ENCODE measurements at regions not wholly inside any gene's neighbourhood (a gene's known extent, or its start where the extent isn't known, plus 50 kb on each side); places are given as distances from the start of the nearest gene placed in this dataset.

GRCh38 chr1:38217316-38217715, 170.7 kb upstream of the POU3F1 start:
- peaks cover 21% of the 10 kb centered on the region; the same call in 1 of the 2 replicates for H3K4me1 ChIP-seq (ENCODE audit: control insufficient read depth, insufficient read depth, low read length)
- no peaks in the 10 kb centered on the region for H3K9me3 ChIP-seq (ENCODE audit: control insufficient read depth, insufficient read depth, low read depth, low read length)
- no peak overlapping the region for H3K4me3 ChIP-seq (ENCODE audit: low read depth, low read length)
- H3K9ac ChIP-seq (ENCODE audit: low read length): no peak overlapping the region
- H3K27me3 ChIP-seq (ENCODE audit: control insufficient read depth, insufficient read depth, low read length): peaks cover 3% of the 10 kb centered on the region; the same call in 1 of the 2 replicates
- no peak overlapping the region for H3K27ac ChIP-seq (ENCODE audit: low read depth, low read length)
- H3K36me3 ChIP-seq (ENCODE audit: control insufficient read depth, insufficient read depth, low read length): no peaks in the 10 kb centered on the region

GRCh38 chr1:38213646-38214434, 167.2 kb upstream of the POU3F1 start:
- H3K27ac ChIP-seq (ENCODE audit: low read depth, low read length): no peak overlapping the region
- peaks cover 3% of the 10 kb centered on the region; the same call in 1 of the 2 replicates for H3K27me3 ChIP-seq (ENCODE audit: control insufficient read depth, insufficient read depth, low read length)
- no peak overlapping the region for H3K9ac ChIP-seq (ENCODE audit: low read length)
- H3K36me3 ChIP-seq (ENCODE audit: control insufficient read depth, insufficient read depth, low read length): no peaks in the 10 kb centered on the region
- H3K4me1 ChIP-seq (ENCODE audit: control insufficient read depth, insufficient read depth, low read length): peaks cover 7% of the 10 kb centered on the region; the same call in 1 of the 2 replicates
- no peaks in the 10 kb centered on the region for H3K9me3 ChIP-seq (ENCODE audit: control insufficient read depth, insufficient read depth, low read depth, low read length)
- no peak overlapping the region for H3K4me3 ChIP-seq (ENCODE audit: low read depth, low read length)

GRCh38 chr1:38210895-38211177, 164.2 kb upstream of the POU3F1 start:
- peaks cover 7% of the 10 kb centered on the region; the same call in 1 of the 2 replicates for H3K4me1 ChIP-seq (ENCODE audit: control insufficient read depth, insufficient read depth, low read length)
- H3K4me3 ChIP-seq (ENCODE audit: low read depth, low read length): no peak overlapping the region
- no peak overlapping the region for H3K27ac ChIP-seq (ENCODE audit: low read depth, low read length)
- no peaks in the 10 kb centered on the region for H3K9me3 ChIP-seq (ENCODE audit: control insufficient read depth, insufficient read depth, low read depth, low read length)
- H3K9ac ChIP-seq (ENCODE audit: low read length): no peak overlapping the region
- H3K27me3 ChIP-seq (ENCODE audit: control insufficient read depth, insufficient read depth, low read length): peaks cover 3% of the 10 kb centered on the region; the same call in 1 of the 2 replicates
- H3K36me3 ChIP-seq (ENCODE audit: control insufficient read depth, insufficient read depth, low read length): no peaks in the 10 kb centered on the region

DNA sequence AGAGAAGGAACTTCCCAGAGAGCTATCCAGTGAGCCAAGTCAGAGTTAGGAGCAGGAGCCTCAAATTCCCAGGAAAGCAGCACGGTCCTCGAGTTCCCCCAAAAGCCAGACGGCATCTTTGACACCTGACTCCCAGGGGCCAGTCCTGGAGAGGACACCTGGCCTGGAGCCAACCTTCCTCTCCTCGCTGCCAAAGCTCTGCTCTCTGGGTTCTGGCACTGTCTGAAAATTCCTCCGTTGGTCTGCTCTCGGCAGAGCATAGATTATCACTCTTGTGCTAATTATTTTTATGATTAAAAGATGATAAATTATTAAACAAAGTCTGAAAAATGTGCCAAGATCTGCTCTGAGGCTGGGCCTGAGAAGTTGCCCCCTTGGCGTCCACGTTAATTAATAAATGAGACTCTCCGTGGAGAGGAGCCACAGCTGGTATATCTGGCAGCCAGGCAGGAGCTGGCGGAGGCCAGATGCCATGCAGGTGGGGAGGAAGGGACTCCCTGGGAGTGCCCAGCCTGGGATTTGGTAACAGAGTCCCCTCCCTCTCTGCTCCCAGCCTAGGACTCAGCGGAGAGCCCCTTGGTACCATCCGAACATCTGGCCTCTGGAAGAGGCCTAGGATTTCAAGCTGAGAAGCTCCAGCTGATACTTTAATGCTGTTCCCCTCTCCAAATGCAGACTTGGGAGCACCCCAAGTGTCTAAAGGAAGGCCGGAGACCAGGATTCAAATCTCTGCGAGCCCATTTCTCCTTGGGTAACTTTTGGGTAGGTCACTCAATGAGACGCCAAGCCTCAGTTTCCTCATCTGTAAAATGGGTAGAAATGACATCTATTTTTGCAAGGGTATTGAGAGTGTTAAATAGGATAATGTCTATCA, 163.7 kb upstream of the POU3F1 start:
- H3K9ac ChIP-seq (ENCODE audit: low read length): no peak overlapping the region
- peaks cover 3% of the 10 kb centered on the region; the same call in 1 of the 2 replicates for H3K27me3 ChIP-seq (ENCODE audit: control insufficient read depth, insufficient read depth, low read length)
- H3K36me3 ChIP-seq (ENCODE audit: control insufficient read depth, insufficient read depth, low read length): no peaks in the 10 kb centered on the region

DNA sequence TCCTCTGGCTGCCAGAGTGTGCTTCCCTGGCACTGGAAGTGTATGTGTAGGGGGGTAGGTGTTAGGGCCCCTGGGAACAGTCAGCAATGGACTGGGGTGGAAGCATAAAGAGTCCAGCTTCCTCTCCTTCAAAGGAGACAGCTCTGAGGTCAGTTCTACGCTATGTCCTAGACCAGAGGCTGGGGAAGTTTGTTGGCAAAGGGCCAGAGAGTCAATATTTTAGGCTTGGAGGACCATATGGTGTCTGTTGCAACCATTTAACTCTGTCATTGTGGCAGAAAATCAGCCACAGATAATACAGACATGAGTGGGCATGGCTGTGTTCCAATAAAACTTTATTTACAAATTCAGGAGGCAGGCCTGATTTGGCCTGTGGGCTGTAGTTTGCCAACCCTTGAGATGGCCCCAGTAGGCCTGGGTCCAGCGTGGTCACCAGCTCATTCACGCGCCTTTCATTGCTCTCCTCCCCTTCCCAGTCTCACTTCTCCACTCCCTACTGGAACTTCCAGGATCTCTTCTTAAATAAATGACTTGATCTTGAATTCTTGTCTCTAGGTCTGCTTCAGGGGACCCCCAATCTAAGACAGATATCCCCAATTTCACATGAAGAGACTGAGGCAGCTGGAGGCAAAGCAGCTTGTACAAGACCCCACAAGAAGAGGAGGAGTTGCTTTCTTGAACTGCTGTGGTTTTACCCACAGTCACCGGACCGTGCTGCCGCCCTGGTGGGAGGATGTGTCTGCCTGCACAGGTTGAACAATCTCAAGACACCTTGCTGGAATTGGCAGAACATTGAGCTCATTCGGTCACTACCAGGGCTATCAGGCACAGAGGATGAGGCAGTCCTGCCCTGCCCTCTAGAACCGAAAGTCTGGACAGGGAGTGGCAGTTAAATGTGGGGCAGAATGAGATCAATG, 162.4 kb upstream of the POU3F1 start:
- no peak overlapping the region for H3K4me3 ChIP-seq (ENCODE audit: low read depth, low read length)
- H3K27me3 ChIP-seq (ENCODE audit: control insufficient read depth, insufficient read depth, low read length): no peaks in the 10 kb centered on the region
- no peak overlapping the region for H3K27ac ChIP-seq (ENCODE audit: low read depth, low read length)
- H3K4me1 ChIP-seq (ENCODE audit: control insufficient read depth, insufficient read depth, low read length): peaks cover 7% of the 10 kb centered on the region; the same call in 1 of the 2 replicates
- H3K36me3 ChIP-seq (ENCODE audit: control insufficient read depth, insufficient read depth, low read length): no peaks in the 10 kb centered on the region
- H3K9me3 ChIP-seq (ENCODE audit: control insufficient read depth, insufficient read depth, low read depth, low read length): no peaks in the 10 kb centered on the region
- H3K9ac ChIP-seq (ENCODE audit: low read length): no peak overlapping the region

More for the DNA sequence above, 163.7 kb upstream of the POU3F1 start:
- H3K4me3 ChIP-seq (ENCODE audit: low read depth, low read length): no peak overlapping the region
- no peak overlapping the region for H3K27ac ChIP-seq (ENCODE audit: low read depth, low read length)
- H3K4me1 ChIP-seq (ENCODE audit: control insufficient read depth, insufficient read depth, low read length): peaks cover 7% of the 10 kb centered on the region; the same call in 1 of the 2 replicates
- H3K9me3 ChIP-seq (ENCODE audit: control insufficient read depth, insufficient read depth, low read depth, low read length): no peaks in the 10 kb centered on the region

DNA sequence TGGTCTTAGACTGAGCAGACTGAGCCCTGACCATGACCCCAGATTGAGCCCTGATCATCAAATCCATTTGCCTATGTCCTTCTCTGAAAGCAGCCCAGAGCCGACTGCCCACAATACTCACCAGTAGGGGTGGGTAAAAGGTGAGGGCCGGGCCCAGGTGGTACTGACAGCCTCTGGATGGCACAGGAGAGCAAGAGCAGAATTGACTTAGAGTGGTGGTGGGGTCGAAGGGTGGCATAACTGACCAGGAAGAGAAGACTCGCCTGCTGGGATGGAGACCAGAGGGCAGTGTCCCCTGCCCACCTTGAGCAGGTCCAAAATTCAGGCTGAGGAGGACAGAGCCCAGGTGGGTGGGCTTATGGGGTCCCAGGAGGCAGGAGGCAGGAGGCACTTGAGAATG, 161.3 kb upstream of the POU3F1 start:
- no peak overlapping the region for H3K9ac ChIP-seq (ENCODE audit: low read length)
- no peak overlapping the region for H3K27ac ChIP-seq (ENCODE audit: low read depth, low read length)
- H3K9me3 ChIP-seq (ENCODE audit: control insufficient read depth, insufficient read depth, low read depth, low read length): no peaks in the 10 kb centered on the region
- no peak overlapping the region for H3K4me3 ChIP-seq (ENCODE audit: low read depth, low read length)
- H3K27me3 ChIP-seq (ENCODE audit: control insufficient read depth, insufficient read depth, low read length): no peaks in the 10 kb centered on the region
- H3K4me1 ChIP-seq (ENCODE audit: control insufficient read depth, insufficient read depth, low read length): peaks cover 7% of the 10 kb centered on the region; the same call in 1 of the 2 replicates
- H3K36me3 ChIP-seq (ENCODE audit: control insufficient read depth, insufficient read depth, low read length): no peaks in the 10 kb centered on the region

DNA sequence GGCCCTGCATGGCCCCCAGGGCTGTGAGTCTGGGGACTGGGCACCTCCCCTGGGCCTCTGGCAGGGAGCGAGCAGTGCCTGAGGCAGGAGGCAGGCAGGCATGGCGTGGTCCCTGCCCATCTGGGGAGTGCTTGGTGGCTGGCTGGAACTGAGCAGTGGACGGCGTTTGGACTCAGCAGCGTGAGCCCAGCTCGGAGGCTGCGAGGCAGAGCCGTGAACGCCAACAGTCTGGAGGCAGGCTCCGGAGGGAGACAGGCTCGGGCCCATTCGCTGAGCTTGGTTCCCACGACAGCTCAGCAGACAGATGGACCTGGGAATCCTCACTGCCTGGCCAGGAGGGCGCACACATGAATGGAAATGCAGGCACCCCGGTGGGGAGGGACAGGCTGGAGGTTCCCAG, 160.7 kb upstream of the POU3F1 start:
- Histone ChIP-seq H3K9ac (ENCODE audit: low read length) (no peak overlapping the region), H3K27ac (ENCODE audit: low read depth, low read length) (no peak overlapping the region), H3K36me3 (ENCODE audit: control insufficient read depth, insufficient read depth, low read length) (no peaks in the 10 kb centered on the region), H3K4me1 (ENCODE audit: control insufficient read depth, insufficient read depth, low read length) (peaks cover 7% of the 10 kb centered on the region; the same call in 1 of the 2 replicates), H3K27me3 (ENCODE audit: control insufficient read depth, insufficient read depth, low read length) (no peaks in the 10 kb centered on the region), H3K9me3 (ENCODE audit: control insufficient read depth, insufficient read depth, low read depth, low read length) (no peaks in the 10 kb centered on the region), H3K4me3 (ENCODE audit: low read depth, low read length) (no peak overlapping the region)

GRCh38 chr1:38204698-38205097, 158.1 kb upstream of the POU3F1 start:
- Histone ChIP-seq H3K9ac (ENCODE audit: low read length) (no peak overlapping the region), H3K27me3 (ENCODE audit: control insufficient read depth, insufficient read depth, low read length) (no peaks in the 10 kb centered on the region)

DNA sequence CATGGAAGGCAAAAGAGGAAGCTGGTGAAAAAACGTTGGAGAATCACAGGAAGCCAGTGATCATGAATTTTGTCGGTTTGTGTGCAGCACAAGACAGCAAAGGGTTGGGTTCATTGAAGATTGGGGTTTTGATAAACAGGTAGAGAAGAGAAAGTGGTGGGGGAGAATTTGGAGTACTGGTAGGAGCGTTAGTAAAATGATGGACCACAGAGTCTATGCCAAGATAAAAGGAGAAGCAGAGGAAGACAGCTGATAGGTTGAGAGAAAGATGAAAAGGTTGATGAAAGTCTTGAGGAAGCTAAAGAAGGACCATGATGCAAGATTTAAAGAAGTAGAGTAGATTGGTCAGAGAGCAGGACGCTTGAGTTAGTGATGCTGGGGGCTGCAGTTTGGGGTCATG, 156.8 kb upstream of the POU3F1 start:
- Histone ChIP-seq H3K4me3 (ENCODE audit: low read depth, low read length) (no peak overlapping the region), H3K4me1 (ENCODE audit: control insufficient read depth, insufficient read depth, low read length) (peaks cover 7% of the 10 kb centered on the region; the same call in 1 of the 2 replicates), H3K36me3 (ENCODE audit: control insufficient read depth, insufficient read depth, low read length) (no peaks in the 10 kb centered on the region), H3K27me3 (ENCODE audit: control insufficient read depth, insufficient read depth, low read length) (no peaks in the 10 kb centered on the region), H3K9me3 (ENCODE audit: control insufficient read depth, insufficient read depth, low read depth, low read length) (peaks cover 20% of the 10 kb centered on the region), H3K9ac (ENCODE audit: low read length) (no peak overlapping the region), H3K27ac (ENCODE audit: low read depth, low read length) (no peak overlapping the region)

More at GRCh38 chr1:38204698-38205097, 158.1 kb upstream of the POU3F1 start:
- peaks cover 18% of the 10 kb centered on the region for H3K9me3 ChIP-seq (ENCODE audit: control insufficient read depth, insufficient read depth, low read depth, low read length)
- H3K4me1 ChIP-seq (ENCODE audit: control insufficient read depth, insufficient read depth, low read length): peaks cover 7% of the 10 kb centered on the region; the same call in 1 of the 2 replicates
- no peak overlapping the region for H3K27ac ChIP-seq (ENCODE audit: low read depth, low read length)
- no peak overlapping the region for H3K4me3 ChIP-seq (ENCODE audit: low read depth, low read length)
- no peaks in the 10 kb centered on the region for H3K36me3 ChIP-seq (ENCODE audit: control insufficient read depth, insufficient read depth, low read length)

DNA sequence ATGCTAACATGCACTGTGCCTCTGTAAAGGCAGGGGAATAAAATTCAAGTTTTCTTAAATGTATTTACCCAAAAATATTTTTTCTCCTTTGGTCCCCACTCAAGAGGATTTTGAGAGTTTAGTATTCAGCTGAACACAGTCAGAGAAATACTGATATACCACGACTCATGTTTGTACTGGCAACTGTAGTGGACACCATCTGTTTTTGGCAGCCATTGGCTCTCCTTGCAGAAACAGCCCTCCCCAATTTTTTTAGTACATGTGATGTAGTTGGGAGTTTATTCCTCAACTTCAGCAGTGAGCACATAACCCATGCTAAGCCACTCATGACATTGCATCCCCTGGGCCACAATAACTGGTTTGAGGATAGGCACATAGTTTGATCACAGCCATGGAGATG, 154.8 kb upstream of the POU3F1 start:
- Histone ChIP-seq H3K4me1 (ENCODE audit: control insufficient read depth, insufficient read depth, low read length) (no peaks in the 10 kb centered on the region), H3K36me3 (ENCODE audit: control insufficient read depth, insufficient read depth, low read length) (no peaks in the 10 kb centered on the region), H3K27ac (ENCODE audit: low read depth, low read length) (no peak overlapping the region), H3K9me3 (ENCODE audit: control insufficient read depth, insufficient read depth, low read depth, low read length) (peaks cover 20% of the 10 kb centered on the region), H3K4me3 (ENCODE audit: low read depth, low read length) (no peak overlapping the region), H3K9ac (ENCODE audit: low read length) (no peak overlapping the region), H3K27me3 (ENCODE audit: control insufficient read depth, insufficient read depth, low read length) (no peaks in the 10 kb centered on the region)
